C4-2B (cell line): ENCODE measurements at regions not wholly inside any gene's neighbourhood (a gene's known extent, or its start where the extent isn't known, plus 50 kb on each side); places are given as distances from the start of the nearest gene placed in this dataset.
"Not testable (repeated sequence)": the region's sequence is repeated elsewhere in the genome, so short reads cannot be mapped to it uniquely, and the experiment has no call there.

Experiments
- H3K27ac ChIP-seq: fragments of 450-650 bp; 2 replicates; pipeline ENCODE4 v1.5.1; 2017
- ZFX ChIP-seq: fragments of 450-650 bp; IDR thresholded peaks from 2 replicates; pipeline ENCODE4 v1.6.1; 2017
- TF ChIP-seq, protein P1 (sequence below): fragments of 450-650 bp; conservative IDR thresholded peaks from 2 replicates; pipeline ENCODE4 v1.5.1; 2017; ENCODE audit warnings: mild to moderate bottlenecking

DNA sequence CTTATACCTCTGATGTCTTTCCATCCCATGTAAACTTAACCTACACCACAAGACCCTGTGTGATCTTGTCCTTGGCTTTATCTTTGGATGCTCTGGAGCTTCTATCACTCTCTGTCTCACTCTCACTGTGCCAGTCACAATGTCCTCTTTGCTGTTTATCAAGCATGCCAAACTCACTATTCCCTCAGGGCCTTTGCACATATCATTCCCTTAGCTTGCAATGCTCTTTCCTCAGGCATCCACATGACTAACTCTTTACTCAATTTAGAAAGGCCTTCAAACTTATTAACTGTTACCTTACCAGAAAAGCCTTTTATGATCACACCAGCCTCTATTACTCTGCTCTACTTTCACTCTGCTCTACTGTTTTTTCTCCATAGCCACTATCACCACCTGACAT lies 354.1 kb downstream of the RFC3 start:
- no peak for TF ChIP-seq ZFX
- TF ChIP-seq, protein P1, sequence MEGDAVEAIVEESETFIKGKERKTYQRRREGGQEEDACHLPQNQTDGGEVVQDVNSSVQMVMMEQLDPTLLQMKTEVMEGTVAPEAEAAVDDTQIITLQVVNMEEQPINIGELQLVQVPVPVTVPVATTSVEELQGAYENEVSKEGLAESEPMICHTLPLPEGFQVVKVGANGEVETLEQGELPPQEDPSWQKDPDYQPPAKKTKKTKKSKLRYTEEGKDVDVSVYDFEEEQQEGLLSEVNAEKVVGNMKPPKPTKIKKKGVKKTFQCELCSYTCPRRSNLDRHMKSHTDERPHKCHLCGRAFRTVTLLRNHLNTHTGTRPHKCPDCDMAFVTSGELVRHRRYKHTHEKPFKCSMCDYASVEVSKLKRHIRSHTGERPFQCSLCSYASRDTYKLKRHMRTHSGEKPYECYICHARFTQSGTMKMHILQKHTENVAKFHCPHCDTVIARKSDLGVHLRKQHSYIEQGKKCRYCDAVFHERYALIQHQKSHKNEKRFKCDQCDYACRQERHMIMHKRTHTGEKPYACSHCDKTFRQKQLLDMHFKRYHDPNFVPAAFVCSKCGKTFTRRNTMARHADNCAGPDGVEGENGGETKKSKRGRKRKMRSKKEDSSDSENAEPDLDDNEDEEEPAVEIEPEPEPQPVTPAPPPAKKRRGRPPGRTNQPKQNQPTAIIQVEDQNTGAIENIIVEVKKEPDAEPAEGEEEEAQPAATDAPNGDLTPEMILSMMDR, result no peak
- no peak overlapping the region for H3K27ac ChIP-seq

DNA sequence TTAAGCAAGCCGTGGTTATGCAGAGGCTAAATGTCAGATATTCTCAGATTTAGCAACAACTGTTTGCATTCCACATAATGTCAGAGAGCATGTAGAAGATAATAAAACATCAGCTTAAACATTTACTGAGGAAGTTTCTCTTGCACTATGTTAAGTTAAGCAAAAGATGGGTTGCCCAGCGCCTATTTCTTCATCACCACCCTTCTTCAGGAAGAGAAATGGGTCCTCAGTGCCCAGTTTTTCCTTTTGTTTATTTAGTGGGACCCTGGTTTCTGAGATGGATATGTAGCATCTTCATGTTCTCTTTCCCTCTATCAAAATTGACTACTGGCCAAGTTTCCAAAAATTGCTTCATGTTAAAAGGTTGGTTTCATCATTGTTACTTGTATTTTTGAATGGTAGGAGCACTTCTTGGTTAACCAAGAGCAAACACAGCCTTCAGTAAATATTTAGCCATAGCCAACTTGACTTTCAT lies 356.8 kb downstream of the RFC3 start:
- H3K27ac ChIP-seq, result no peak overlapping the region
- no peak for TF ChIP-seq ZFX
- TF ChIP-seq, protein P1, result no peak

DNA sequence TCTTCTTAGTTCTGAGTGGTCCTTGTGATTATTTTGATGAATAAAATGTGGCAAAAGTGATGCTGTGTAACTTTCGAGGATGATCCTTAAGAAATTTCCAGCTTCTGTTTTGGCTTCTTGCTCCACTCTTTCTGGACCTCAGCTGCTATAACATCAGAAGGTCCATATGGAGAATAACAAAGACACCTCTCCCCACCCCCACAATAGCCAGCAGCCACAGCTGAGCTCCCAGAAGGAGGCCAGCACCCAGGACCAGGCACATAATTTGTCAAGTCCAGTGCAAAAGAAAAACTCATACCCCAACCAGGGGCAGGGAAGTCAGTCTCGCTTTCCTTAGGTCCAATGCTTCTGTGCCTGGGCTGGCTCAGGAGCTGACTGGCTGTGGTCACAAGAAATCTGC lies 357.6 kb downstream of the RFC3 start:
- H3K27ac ChIP-seq, result no peak overlapping the region
- no peak for TF ChIP-seq ZFX
- TF ChIP-seq, protein P1, result no peak

DNA sequence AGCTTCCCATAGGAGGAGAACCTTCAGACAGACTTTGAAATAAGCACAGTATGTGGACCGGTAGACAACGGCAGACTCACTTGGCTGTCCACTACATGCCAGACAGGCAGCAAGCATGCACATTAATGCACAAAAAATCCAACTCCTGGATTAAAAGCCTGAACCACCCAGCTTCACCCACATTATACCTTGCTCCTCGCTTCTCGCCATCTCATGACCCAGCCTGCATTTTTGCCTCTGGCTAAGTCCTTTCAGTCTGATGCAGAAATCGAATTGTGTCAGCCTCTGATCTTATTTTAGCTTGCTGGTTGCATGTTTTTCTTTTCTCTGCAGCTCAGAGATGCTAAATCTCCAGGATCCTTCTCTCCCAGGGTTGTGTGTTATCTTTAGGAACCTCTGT lies 358.7 kb downstream of the RFC3 start:
- TF ChIP-seq, protein P1, result no peak
- TF ChIP-seq ZFX, result no peak
- no peak overlapping the region for H3K27ac ChIP-seq

DNA sequence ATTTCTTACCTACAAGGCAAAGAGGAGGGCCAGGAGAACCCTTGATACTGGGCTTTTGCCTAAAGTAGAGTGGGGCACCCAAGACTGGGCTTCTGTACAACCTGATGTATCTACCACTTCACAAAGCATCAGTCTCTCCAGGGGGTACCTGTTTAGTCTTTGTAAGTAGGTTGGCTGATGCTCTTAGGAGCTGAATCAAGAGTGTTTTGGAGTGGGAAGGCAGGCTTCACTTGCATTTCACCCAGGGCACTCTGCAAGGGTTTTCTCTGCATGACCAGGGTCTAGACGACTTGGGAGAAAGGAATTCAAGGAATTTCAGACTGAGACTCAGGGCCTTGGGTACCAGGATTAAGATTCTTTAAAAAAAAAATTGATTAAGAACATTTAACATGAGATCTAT lies 361.5 kb downstream of the RFC3 start:
- no peak overlapping the region for H3K27ac ChIP-seq
- TF ChIP-seq, protein P1, result no peak
- TF ChIP-seq ZFX, result no peak

DNA sequence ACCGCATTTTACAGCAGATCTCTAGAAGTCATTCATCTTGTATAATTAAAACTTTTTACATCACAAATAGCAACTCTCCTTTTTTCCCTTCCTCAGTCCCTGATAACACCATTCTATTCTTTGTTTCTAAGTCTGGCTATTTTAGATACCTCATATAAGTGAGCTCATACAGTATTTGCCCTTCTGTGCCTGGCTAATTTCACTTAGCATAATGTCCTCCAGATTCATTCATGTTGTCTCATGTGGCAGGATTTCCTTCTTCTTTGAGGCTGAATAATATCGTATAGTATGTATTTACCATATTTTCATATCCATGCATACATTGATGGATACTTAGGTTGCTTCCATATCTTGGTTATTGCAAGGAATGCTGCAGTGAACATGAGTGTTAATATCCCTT lies 362.0 kb downstream of the RFC3 start:
- H3K27ac ChIP-seq, result no peak overlapping the region
- no peak for TF ChIP-seq ZFX
- TF ChIP-seq, protein P1, result no peak

DNA sequence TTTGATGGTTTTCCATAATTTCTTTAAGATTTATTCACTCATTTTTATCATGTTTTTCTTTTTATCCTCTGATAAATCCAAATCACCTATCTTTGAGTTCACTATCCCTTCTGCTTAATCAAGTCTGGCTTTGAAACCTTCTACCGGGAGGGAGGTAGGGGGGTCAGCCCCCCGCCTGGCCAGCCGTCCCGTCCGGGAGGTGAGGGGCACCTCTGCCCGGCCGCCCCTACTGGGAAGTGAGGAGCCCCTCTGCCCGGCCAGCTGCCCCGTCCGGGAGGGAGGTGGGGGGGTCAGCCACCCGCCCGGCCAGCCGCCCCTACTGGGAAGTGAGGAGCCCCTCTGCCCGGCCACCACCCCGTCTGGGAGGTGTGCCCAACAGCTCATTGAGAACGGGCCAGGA lies 363.3 kb downstream of the RFC3 start:
- H3K27ac ChIP-seq, result not testable (repeated sequence)

DNA sequence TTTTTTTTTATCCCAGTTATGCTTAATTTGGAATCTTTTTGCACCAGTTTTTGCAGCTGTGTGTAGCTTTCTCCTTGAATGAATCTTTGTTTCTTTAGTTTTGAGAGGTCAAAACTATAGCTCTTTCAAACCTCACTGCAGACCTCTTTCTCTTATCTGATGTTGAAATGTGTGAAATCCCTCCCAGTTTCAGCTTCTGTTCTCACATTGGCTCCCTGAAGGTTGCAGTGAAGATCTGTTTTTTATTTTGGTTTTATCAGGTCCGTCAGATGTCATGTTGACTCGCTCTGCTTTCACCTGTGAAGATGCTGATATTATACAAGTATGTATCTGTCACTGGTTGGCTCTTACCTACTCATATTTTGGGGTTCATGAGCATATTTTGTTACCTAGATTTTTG lies 372.0 kb downstream of the RFC3 start:
- TF ChIP-seq, protein P1, result no peak
- no peak for TF ChIP-seq ZFX
- no peak overlapping the region for H3K27ac ChIP-seq
